Ascending aorta (tissue), 2 donors: ENCODE measurements at regions not wholly inside any gene's neighbourhood (a gene's known extent, or its start where the extent isn't known, plus 50 kb on each side); places are given as distances from the start of the nearest gene placed in this dataset.
"Not testable (repeated sequence)": the region's sequence is repeated elsewhere in the genome, so short reads cannot be mapped to it uniquely, and the experiment has no call there.

ENCODE experiments used
- DNase-seq, 2 donors: peaks; one replicate each; pipeline ENCODE4 v3.0.0-alpha.2; 2019; ENCODE audit warnings: low spot score in 2 of 2
- H3K27ac ChIP-seq, 2 donors: fragments of 200-600 bp; sonication (generic); one replicate each; pipeline ENCODE4 v1.5.1; 2016 to 2017; ENCODE audit warnings: mild to moderate bottlenecking in 1 of 2
- H3K27me3 ChIP-seq: fragments of 200-600 bp; sonication (generic); one replicate; pipeline ENCODE4 v1.5.1; 2017
- H3K36me3 ChIP-seq, 2 donors: fragments of 200-600 bp; sonication (generic); one replicate each; pipeline ENCODE4 v1.5.1; 2016
- H3K4me1 ChIP-seq, 2 donors: fragments of 200-600 bp; sonication (generic); one replicate each; pipeline ENCODE4 v1.5.1; 2016 to 2017; ENCODE audit warnings: mild to moderate bottlenecking in 1 of 2
- H3K4me3 ChIP-seq, 2 donors: fragments of 200-600 bp; sonication (generic); one replicate each; pipeline ENCODE4 v1.5.1; 2016 to 2017; ENCODE audit warnings: mild to moderate bottlenecking in 1 of 2
- H3K9me3 ChIP-seq, 2 donors: fragments of 200-600 bp; sonication (generic); one replicate each; pipeline ENCODE4 v1.5.1; 2016
- intact Hi-C: fragments of 100-400 bp; cut with DNase I; formaldehyde crosslinking; loops from one replicate; pipeline ENCODE4 v1.15.1; 2023
- TF ChIP-seq, protein P1 (sequence below), 3 experiments: fragments of 200-600 bp in 2 of 3; fragments of 450-650 bp in 1 of 3; sonication (generic) in 2 of 3; IDR thresholded peaks; one replicate each; pipeline ENCODE4 v1.5.1; 2016 to 2019; ENCODE audit warnings: antibody characterized with exemption in 3 of 3, mild to moderate bottlenecking in 1 of 3, moderate library complexity in 1 of 3

GRCh38 chrX:920234-920799 lies 289.7 kb downstream of the SHOX start:
- Histone ChIP-seq H3K4me3 (no peak overlapping the region), H3K9me3 (peaks cover 0 to 6% of the 10 kb centered on the region in 2 donors), H3K27ac (no peak overlapping the region), H3K4me1 (no peaks in the 10 kb centered on the region), H3K27me3 (no peaks in the 10 kb centered on the region), H3K36me3 (no peaks in the 10 kb centered on the region)
- intact Hi-C loops, result no loop called here
- TF ChIP-seq, protein P1, sequence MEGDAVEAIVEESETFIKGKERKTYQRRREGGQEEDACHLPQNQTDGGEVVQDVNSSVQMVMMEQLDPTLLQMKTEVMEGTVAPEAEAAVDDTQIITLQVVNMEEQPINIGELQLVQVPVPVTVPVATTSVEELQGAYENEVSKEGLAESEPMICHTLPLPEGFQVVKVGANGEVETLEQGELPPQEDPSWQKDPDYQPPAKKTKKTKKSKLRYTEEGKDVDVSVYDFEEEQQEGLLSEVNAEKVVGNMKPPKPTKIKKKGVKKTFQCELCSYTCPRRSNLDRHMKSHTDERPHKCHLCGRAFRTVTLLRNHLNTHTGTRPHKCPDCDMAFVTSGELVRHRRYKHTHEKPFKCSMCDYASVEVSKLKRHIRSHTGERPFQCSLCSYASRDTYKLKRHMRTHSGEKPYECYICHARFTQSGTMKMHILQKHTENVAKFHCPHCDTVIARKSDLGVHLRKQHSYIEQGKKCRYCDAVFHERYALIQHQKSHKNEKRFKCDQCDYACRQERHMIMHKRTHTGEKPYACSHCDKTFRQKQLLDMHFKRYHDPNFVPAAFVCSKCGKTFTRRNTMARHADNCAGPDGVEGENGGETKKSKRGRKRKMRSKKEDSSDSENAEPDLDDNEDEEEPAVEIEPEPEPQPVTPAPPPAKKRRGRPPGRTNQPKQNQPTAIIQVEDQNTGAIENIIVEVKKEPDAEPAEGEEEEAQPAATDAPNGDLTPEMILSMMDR (IDR thresholded peaks at IDR 0.05), result no peak
- no peak for DNase-seq

DNA sequence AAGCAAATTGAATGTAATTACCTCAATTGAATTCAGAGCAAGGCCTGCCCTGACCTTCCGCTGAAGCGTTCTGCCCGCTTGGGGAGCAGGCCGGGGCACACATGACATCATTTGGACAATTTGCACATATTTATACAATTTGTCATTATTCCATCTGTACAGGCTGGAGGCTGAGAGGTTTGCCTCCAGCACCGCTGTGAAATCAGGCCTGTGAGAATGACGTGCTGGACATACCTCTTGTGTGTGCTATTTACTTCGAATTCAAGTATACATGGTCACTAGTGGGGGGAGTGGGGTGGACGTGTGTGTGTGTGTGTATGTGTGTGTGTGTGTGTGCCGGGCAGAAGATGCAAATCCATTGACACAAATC lies 285.6 kb downstream of the SHOX start:
- intact Hi-C loops, result no loop called here
- H3K4me3 ChIP-seq, result no peak overlapping the region
- TF ChIP-seq, protein P1 (IDR thresholded peaks at IDR 0.05), result no peak
- no peaks in the 10 kb centered on the region for H3K27me3 ChIP-seq
- H3K27ac ChIP-seq, result no peak overlapping the region
- no peak for DNase-seq
- no peaks in the 10 kb centered on the region for H3K36me3 ChIP-seq
- H3K4me1 ChIP-seq, result no peaks in the 10 kb centered on the region
- H3K9me3 ChIP-seq, result no peaks in the 10 kb centered on the region

- intact Hi-C loops, result no loop called here
- no peaks in the 10 kb centered on the region for H3K4me1 ChIP-seq
- no peak overlapping the region for H3K4me3 ChIP-seq
- no peaks in the 10 kb centered on the region for H3K27me3 ChIP-seq
- H3K9me3 ChIP-seq, result no peaks in the 10 kb centered on the region
- no peak overlapping the region for H3K27ac ChIP-seq
- TF ChIP-seq, protein P1 (IDR thresholded peaks at IDR 0.05), result no peak
- no peaks in the 10 kb centered on the region for H3K36me3 ChIP-seq
- no peak for DNase-seq
Observed at GRCh38 chrX:915427-916229, 285.0 kb downstream of the SHOX start.

GRCh38 chrX:914206-914605 lies 283.6 kb downstream of the SHOX start:
- TF ChIP-seq, protein P1 (IDR thresholded peaks at IDR 0.05), result no peak
- Histone ChIP-seq H3K27me3 (no peaks in the 10 kb centered on the region), H3K4me1 (no peaks in the 10 kb centered on the region), H3K27ac (no peak overlapping the region), H3K4me3 (no peak overlapping the region), H3K9me3 (no peaks in the 10 kb centered on the region), H3K36me3 (no peaks in the 10 kb centered on the region)
- no peak for DNase-seq
- intact Hi-C loops, result no loop called here

DNA sequence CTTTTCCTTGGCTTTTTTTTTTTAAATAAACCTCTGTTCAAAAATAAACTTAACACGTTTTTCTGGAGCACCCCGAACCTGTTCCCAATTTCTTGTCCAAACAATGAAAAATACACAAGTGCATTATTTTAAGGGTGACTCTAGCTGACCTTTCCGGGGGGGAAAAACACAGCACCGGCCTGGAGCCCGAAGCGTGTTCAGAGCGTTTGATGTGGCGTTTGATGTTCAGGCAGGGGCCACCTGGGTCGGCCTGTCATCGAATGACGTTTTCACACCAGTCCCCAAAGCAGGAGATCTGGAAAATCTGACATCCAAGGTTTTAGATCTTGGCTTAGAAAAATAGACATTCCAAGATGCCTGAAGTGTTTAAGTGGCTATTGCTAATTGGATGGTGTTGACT lies 282.1 kb downstream of the SHOX start:
- no peaks in the 10 kb centered on the region for H3K9me3 ChIP-seq
- TF ChIP-seq, protein P1 (IDR thresholded peaks at IDR 0.05), result no peak
- no peak for DNase-seq
- no peaks in the 10 kb centered on the region for H3K27me3 ChIP-seq
- H3K36me3 ChIP-seq, result no peaks in the 10 kb centered on the region
- no peak overlapping the region for H3K27ac ChIP-seq
- intact Hi-C loops, result no loop called here
- H3K4me1 ChIP-seq, result no peaks in the 10 kb centered on the region
- H3K4me3 ChIP-seq, result no peak overlapping the region

DNA sequence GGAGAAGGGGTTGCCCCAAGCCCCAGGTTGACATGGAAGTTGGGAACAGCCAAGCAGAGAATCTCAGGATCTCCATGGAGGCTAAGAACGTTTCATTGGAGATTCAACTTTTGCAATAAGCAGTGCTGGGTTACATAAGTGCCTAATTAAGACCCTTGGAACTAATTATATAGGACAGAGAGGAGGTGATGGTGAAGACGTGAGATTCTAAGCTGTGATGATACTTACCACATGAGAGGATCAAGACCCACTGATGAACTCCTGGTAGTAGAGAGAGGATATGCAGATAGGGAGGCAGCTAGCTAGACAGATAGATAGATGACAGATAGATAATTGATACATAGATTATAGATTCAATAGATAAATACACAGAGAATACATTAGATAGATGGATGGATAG lies 278.5 kb downstream of the SHOX start:
- H3K27me3 ChIP-seq, intact Hi-C loops: not testable (repeated sequence)

More for the DNA sequence above, 278.5 kb downstream of the SHOX start:
- H3K9me3 ChIP-seq, H3K27ac ChIP-seq, H3K36me3 ChIP-seq, H3K4me1 ChIP-seq, H3K4me3 ChIP-seq, DNase-seq: not testable (repeated sequence)
